ENCODE measurements at regions not wholly inside any gene's neighbourhood (a gene's known extent, or its start where the extent isn't known, plus 50 kb on each side); places are given as distances from the start of the nearest gene placed in this dataset.

GRCh38 chr10:123523833-123524232, 142.3 kb upstream of the GPR26 start:
- TF ChIP-seq POLR2AphosphoS5 (IDR thresholded peaks at IDR 0.05; ENCODE audit: insufficient read depth, low read depth, low read length): no peak
- no peak for TF ChIP-seq FOS (IDR thresholded peaks at IDR 0.05; ENCODE audit: borderline replicate concordance, insufficient read depth, low read length)
- TF ChIP-seq POLR2A (IDR thresholded peaks at IDR 0.05; ENCODE audit: low read depth, low read length): no peak
- TF ChIP-seq GATA2 (IDR thresholded peaks at IDR 0.05; ENCODE audit: insufficient read depth, insufficient read length, low read depth, low read length): no peak
- TF ChIP-seq EZH2 (IDR thresholded peaks at IDR 0.05; ENCODE audit: borderline replicate concordance, low read depth, low read length, severe bottlenecking): no peak
- FAIRE-seq (no peak), DNase-seq (ENCODE audit: low read depth, low spot score) (no peak)
- no peaks in the 10 kb centered on the region for H3K79me2 ChIP-seq (ENCODE audit: control insufficient read depth, insufficient read depth, low read length)
- H3K9me3 ChIP-seq (replicated peaks; ENCODE audit: control insufficient read depth, insufficient read depth, low read length): no peaks in the 10 kb centered on the region
- H3K9me1 ChIP-seq (replicated peaks; ENCODE audit: control insufficient read depth, extremely low read depth, insufficient read depth, low read length): no peaks in the 10 kb centered on the region
- no peaks in the 10 kb centered on the region for H3K36me3 ChIP-seq (ENCODE audit: control insufficient read depth in 2 of 2, extremely low read depth in 1 of 2, insufficient read depth in 2 of 2, low read length in 2 of 2)
- no peaks in the 10 kb centered on the region for H3K27me3 ChIP-seq (ENCODE audit: control insufficient read depth in 2 of 2, insufficient read depth in 2 of 2, low read length in 2 of 2)
- intact Hi-C loops (cut with micrococcal nuclease): no loop called here
- POLR2A ChIA-PET: no interaction called here
- H3K27ac ChIP-seq (ENCODE audit: insufficient read depth, low read depth, low read length): no peak overlapping the region
- no peak overlapping the region for H3K4me2 ChIP-seq (ENCODE audit: insufficient read depth, low read length)
- dilution Hi-C loops (cut with MboI; ENCODE audit: extremely low pct_ligation_motif_present, low sequenced_read_pairs): no loop called here
- H2AFZ ChIP-seq (ENCODE audit: low read depth, low read length): no peak overlapping the region
- no peaks in the 10 kb centered on the region for H3K4me1 ChIP-seq (ENCODE audit: control insufficient read depth, extremely low read depth, insufficient read depth, low read length)
- H3K9ac ChIP-seq (replicated peaks; ENCODE audit: extremely low read depth, insufficient read depth, low read length): no peak overlapping the region
- CTCF ChIA-PET: no interaction called here
- H4K20me1 ChIP-seq (replicated peaks; ENCODE audit: control insufficient read depth, extremely low read depth, insufficient read depth, low read length): no peaks in the 10 kb centered on the region
- no peak overlapping the region for H3K4me3 ChIP-seq (replicated peaks in 1 of 3; ENCODE audit: insufficient read depth in 1 of 3, low read depth in 1 of 3, low read length in 3 of 3)
- no TSS peak for BruUV-seq (replicated peaks)

GRCh38 chr10:123526356-123527064, 139.6 kb upstream of the GPR26 start:
- Histone ChIP-seq H3K4me1 (ENCODE audit: control insufficient read depth, extremely low read depth, insufficient read depth, low read length) (no peaks in the 10 kb centered on the region), H3K79me2 (ENCODE audit: control insufficient read depth, insufficient read depth, low read length) (no peaks in the 10 kb centered on the region), H3K36me3 (ENCODE audit: control insufficient read depth in 2 of 2, extremely low read depth in 1 of 2, insufficient read depth in 2 of 2, low read length in 2 of 2) (no peaks in the 10 kb centered on the region), H2AFZ (ENCODE audit: low read depth, low read length) (no peak overlapping the region), H3K9me1 (replicated peaks; ENCODE audit: control insufficient read depth, extremely low read depth, insufficient read depth, low read length) (no peaks in the 10 kb centered on the region), H3K27me3 (ENCODE audit: control insufficient read depth in 2 of 2, insufficient read depth in 2 of 2, low read length in 2 of 2) (no peaks in the 10 kb centered on the region), H3K4me2 (ENCODE audit: insufficient read depth, low read length) (no peak overlapping the region), H4K20me1 (replicated peaks; ENCODE audit: control insufficient read depth, extremely low read depth, insufficient read depth, low read length) (no peaks in the 10 kb centered on the region), H3K9ac (replicated peaks; ENCODE audit: extremely low read depth, insufficient read depth, low read length) (no peak overlapping the region), H3K4me3 (replicated peaks in 1 of 3; ENCODE audit: insufficient read depth in 1 of 3, low read depth in 1 of 3, low read length in 3 of 3) (no peak overlapping the region), H3K27ac (ENCODE audit: insufficient read depth, low read depth, low read length) (no peak overlapping the region), H3K9me3 (replicated peaks; ENCODE audit: control insufficient read depth, insufficient read depth, low read length) (no peaks in the 10 kb centered on the region)
- TF ChIP-seq FOS (IDR thresholded peaks at IDR 0.05; ENCODE audit: borderline replicate concordance, insufficient read depth, low read length) (no peak), CTCF (IDR thresholded peaks at IDR 0.05; ENCODE audit: extremely low read depth in 1 of 2, insufficient read depth in 1 of 2, low read depth in 1 of 2, low read length in 2 of 2) (no peak), GATA2 (IDR thresholded peaks at IDR 0.05; ENCODE audit: insufficient read depth, insufficient read length, low read depth, low read length) (no peak), MYC (IDR thresholded peaks at IDR 0.05; ENCODE audit: low read depth, low read length) (no peak), JUN (IDR thresholded peaks at IDR 0.05; ENCODE audit: borderline replicate concordance, insufficient read depth, insufficient read length, low read depth) (no peak), EZH2 (IDR thresholded peaks at IDR 0.05; ENCODE audit: borderline replicate concordance, low read depth, low read length, severe bottlenecking) (no peak), MAX (IDR thresholded peaks at IDR 0.05; ENCODE audit: insufficient read depth, insufficient read length) (no peak), POLR2A (IDR thresholded peaks at IDR 0.05; ENCODE audit: low read depth, low read length) (no peak), POLR2AphosphoS5 (IDR thresholded peaks at IDR 0.05; ENCODE audit: insufficient read depth, low read depth, low read length) (no peak)
- intact Hi-C loops (cut with micrococcal nuclease) (no loop called here), dilution Hi-C loops (cut with MboI; ENCODE audit: extremely low pct_ligation_motif_present, low sequenced_read_pairs) (no loop called here)
- no TSS peak for BruUV-seq (replicated peaks)
- DNase-seq (ENCODE audit: low read depth, low spot score) (no peak), FAIRE-seq (no peak)
- ChIA-PET POLR2A (no interaction called here), CTCF (no interaction called here)
